ENCODE measurements at regions not wholly inside any gene's neighbourhood (a gene's known extent, or its start where the extent isn't known, plus 50 kb on each side); places are given as distances from the start of the nearest gene placed in this dataset.

GRCh38 chr10:43751646-43752045 lies 103.0 kb upstream of the ZNF32 start:
- no peaks in the 10 kb centered on the region for H4K20me1 ChIP-seq (ENCODE audit: insufficient read depth)
- 70% methylated on average over 4 of the region's 5 CpGs for WGBS (ENCODE audit: low lambda C conversion rate)
- H3F3A ChIP-seq (replicated peaks; ENCODE audit: insufficient read depth), result no peaks in the 10 kb centered on the region
- DNase-seq, result no peak
- no peak overlapping the region for H3K4me3 ChIP-seq (ENCODE audit: low read depth in 2 of 2, low read length in 1 of 2)
- no peaks in the 10 kb centered on the region for H3K4me1 ChIP-seq (ENCODE audit: control insufficient read depth in 1 of 2, insufficient read depth in 2 of 2, low read depth in 1 of 2, low read length in 1 of 2)
- ChIA-PET CTCF (no interaction called here), POLR2A (no interaction called here)
- no peaks in the 10 kb centered on the region for H3K27me3 ChIP-seq (ENCODE audit: insufficient read depth)
- H3K9me2 ChIP-seq, result no peaks in the 10 kb centered on the region
- H3K27ac ChIP-seq (ENCODE audit: low read depth in 2 of 2, low read length in 1 of 2), result no peak overlapping the region
- H3K9ac ChIP-seq, result no peak overlapping the region
- no peak overlapping the region for H3K4me2 ChIP-seq
- TF ChIP-seq NRF1 (IDR thresholded peaks at IDR 0.05; ENCODE audit: low read depth, low read length) (no peak), FOSL2 (IDR thresholded peaks at IDR 0.05; ENCODE audit: borderline replicate concordance, low read depth) (no peak), REST (IDR thresholded peaks at IDR 0.05; ENCODE audit: low read depth, low read length) (no peak), EP300 (IDR thresholded peaks at IDR 0.05; ENCODE audit: borderline replicate concordance in 1 of 2, low read depth in 1 of 2, low read length in 1 of 2) (no peak), TEAD4 (IDR thresholded peaks at IDR 0.05; ENCODE audit: borderline replicate concordance, insufficient read depth) (no peak)
- no peaks in the 10 kb centered on the region for H3K36me3 ChIP-seq (replicated peaks in 1 of 2; ENCODE audit: control insufficient read depth in 1 of 2, insufficient read depth in 2 of 2, low read length in 1 of 2)
- no peaks in the 10 kb centered on the region for H3K79me2 ChIP-seq (ENCODE audit: insufficient read depth)
- H3K9me3 ChIP-seq, result no peaks in the 10 kb centered on the region
- no peak overlapping the region for H2AFZ ChIP-seq (ENCODE audit: low read depth)

- Histone ChIP-seq H3K4me2 (no peak overlapping the region), H3K9ac (no peak overlapping the region)
- 40% methylated on average over 4 of the region's 4 CpGs for WGBS (ENCODE audit: low lambda C conversion rate)
- TF ChIP-seq CHD2 (IDR thresholded peaks at IDR 0.05; ENCODE audit: low read length, partially characterized antibody) (no peak), TCF12 (IDR thresholded peaks at IDR 0.05) (no peak), MEF2A (IDR thresholded peaks at IDR 0.05; ENCODE audit: borderline replicate concordance, low read depth) (no peak), FOXJ3 (CRISPR knock-in tag; IDR thresholded peaks at IDR 0.05) (no peak), RCOR1 (IDR thresholded peaks at IDR 0.05; ENCODE audit: low read length) (no peak), RAD21 (IDR thresholded peaks at IDR 0.05; ENCODE audit: low read length) (no peak), POLR2AphosphoS5 (IDR thresholded peaks at IDR 0.05; ENCODE audit: low read depth, low read length) (no peak), TEAD4 (IDR thresholded peaks at IDR 0.05; ENCODE audit: borderline replicate concordance, insufficient read depth) (no peak), USF2 (IDR thresholded peaks at IDR 0.05; ENCODE audit: borderline replicate concordance, low read depth, low read length) (no peak), ZBTB33 (IDR thresholded peaks at IDR 0.05; ENCODE audit: borderline replicate concordance, low read depth) (no peak), GABPA (IDR thresholded peaks at IDR 0.05; ENCODE audit: low read depth) (no peak), IRF3 (IDR thresholded peaks at IDR 0.05; ENCODE audit: low read depth, low read length) (no peak), FOSL2 (IDR thresholded peaks at IDR 0.05; ENCODE audit: borderline replicate concordance, low read depth) (no peak), GATA2 (CRISPR knock-in tag; IDR thresholded peaks at IDR 0.05) (no peak), NRF1 (IDR thresholded peaks at IDR 0.05; ENCODE audit: low read depth, low read length) (no peak), USF1 (IDR thresholded peaks at IDR 0.05; ENCODE audit: borderline replicate concordance, low read depth) (no peak)
Observed at GRCh38 chr10:43749940-43750552, 101.4 kb upstream of the ZNF32 start.

More at GRCh38 chr10:43749940-43750552, 101.4 kb upstream of the ZNF32 start:
- ChIA-PET POLR2A (no interaction called here), CTCF (no interaction called here)
- Histone ChIP-seq H3K79me2 (ENCODE audit: insufficient read depth) (no peaks in the 10 kb centered on the region), H3K9me3 (no peaks in the 10 kb centered on the region), H3K27ac (ENCODE audit: low read depth in 2 of 2, low read length in 1 of 2) (no peak overlapping the region), H3K36me3 (replicated peaks in 1 of 2; ENCODE audit: control insufficient read depth in 1 of 2, insufficient read depth in 2 of 2, low read length in 1 of 2) (no peaks in the 10 kb centered on the region), H3F3A (replicated peaks; ENCODE audit: insufficient read depth) (no peaks in the 10 kb centered on the region), H3K9me2 (no peaks in the 10 kb centered on the region), H4K20me1 (ENCODE audit: insufficient read depth) (no peaks in the 10 kb centered on the region), H2AFZ (ENCODE audit: low read depth) (no peak overlapping the region), H3K4me3 (ENCODE audit: low read depth in 2 of 2, low read length in 1 of 2) (no peak overlapping the region), H3K27me3 (ENCODE audit: insufficient read depth) (no peaks in the 10 kb centered on the region), H3K4me1 (ENCODE audit: control insufficient read depth in 1 of 2, insufficient read depth in 2 of 2, low read depth in 1 of 2, low read length in 1 of 2) (no peaks in the 10 kb centered on the region)
- DNase-seq, result no peak
